B cell (primary cell): ENCODE measurements at regions not wholly inside any gene's neighbourhood (a gene's known extent, or its start where the extent isn't known, plus 50 kb on each side); places are given as distances from the start of the nearest gene placed in this dataset.

Experiments
- CTCF ChIP-seq: fragments of 200-600 bp; IDR thresholded peaks from one replicate; pipeline ENCODE4 v1.8.0; 2022; ENCODE audit warnings: antibody characterized with exemption, mild to moderate bottlenecking
- EZH2 ChIP-seq: IDR thresholded peaks from 2 replicates; pipeline ENCODE4 v1.6.1; 2012; ENCODE audit warnings: borderline replicate concordance, low read depth, mild to moderate bottlenecking, moderate library complexity, low read length; ENCODE audit not compliant: insufficient read depth, poor library complexity, severe bottlenecking

- TF ChIP-seq CTCF (no peak), EZH2 (no peak)
Observed at GRCh38 chr20:39181490-39181889, 219.3 kb downstream of the DHX35 start.
